Thymus (tissue), 11 donors: ENCODE measurements at regions not wholly inside any gene's neighbourhood (a gene's known extent, or its start where the extent isn't known, plus 50 kb on each side); places are given as distances from the start of the nearest gene placed in this dataset.

Source experiments
- DNase-seq, 9 donors: peaks; one replicate each; pipeline ENCODE4 v3.0.0-alpha.2; 2013; ENCODE audit warnings: low spot score in 9 of 9, low read depth in 6 of 9, missing footprints in 1 of 9
- H3K27ac ChIP-seq, 2 donors: one replicate each; pipeline ENCODE4 v1.5.1; 2013; ENCODE audit warnings: control low read depth in 1 of 2, low read depth in 1 of 2, low read length in 1 of 2, mild to moderate bottlenecking in 1 of 2, moderate library complexity in 1 of 2
- H3K27me3 ChIP-seq, 2 donors: one replicate each; pipeline ENCODE4 v1.5.1; 2013; ENCODE audit warnings: low read length in 1 of 2; ENCODE audit not compliant: control insufficient read depth in 2 of 2, insufficient read depth in 1 of 2
- H3K36me3 ChIP-seq, 2 donors: one replicate each; pipeline ENCODE4 v1.5.1; 2013; ENCODE audit warnings: low read length in 1 of 2, mild to moderate bottlenecking in 1 of 2, moderate library complexity in 1 of 2; ENCODE audit not compliant: control insufficient read depth in 2 of 2, insufficient read depth in 2 of 2
- H3K4me1 ChIP-seq, 2 donors: one replicate each; pipeline ENCODE4 v1.5.1; 2013; ENCODE audit warnings: low read length in 2 of 2; ENCODE audit not compliant: control insufficient read depth in 2 of 2, insufficient read depth in 2 of 2
- H3K4me3 ChIP-seq, 2 donors: one replicate each; pipeline ENCODE4 v1.5.1; 2013; ENCODE audit warnings: low read length in 2 of 2, control low read depth in 1 of 2, mild to moderate bottlenecking in 1 of 2
- H3K9me3 ChIP-seq, 2 donors: one replicate each; pipeline ENCODE4 v1.5.1; 2013; ENCODE audit warnings: low read length in 1 of 2, mild to moderate bottlenecking in 1 of 2; ENCODE audit not compliant: control insufficient read depth in 2 of 2, insufficient read depth in 1 of 2
- WGBS: extraction: QIAGEN DNeasy Blood & Tissue Kit; methylation state at CpG from one replicate; pipeline ENCODE4 v1.1.7; 2013; 5-methylcytosine and 5-hydroxymethylcytosine counted together
- donor health status: healthy.

- Histone ChIP-seq H3K36me3 (no peaks in the 10 kb centered on the region), H3K4me3 (no peak overlapping the region), H3K27me3 (no peaks in the 10 kb centered on the region), H3K9me3 (no peaks in the 10 kb centered on the region), H3K4me1 (no peaks in the 10 kb centered on the region), H3K27ac (no peak overlapping the region)
- no peak for DNase-seq
- WGBS = 92% methylated on average over 7 of the region's 7 CpGs
These were observed 89.1 kb upstream of the F13A1 start for GRCh38 chr6:6409397-6410030.

GRCh38 chr6:6411115-6411514, 90.7 kb upstream of the F13A1 start:
- H3K36me3 ChIP-seq = no peaks in the 10 kb centered on the region
- no peak for DNase-seq
- H3K9me3 ChIP-seq = no peaks in the 10 kb centered on the region
- no peak overlapping the region for H3K27ac ChIP-seq
- H3K27me3 ChIP-seq = no peaks in the 10 kb centered on the region
- H3K4me3 ChIP-seq = no peak overlapping the region
- H3K4me1 ChIP-seq = no peaks in the 10 kb centered on the region

GRCh38 chr6:6412221-6412620, 91.8 kb upstream of the F13A1 start:
- Histone ChIP-seq H3K9me3 (no peaks in the 10 kb centered on the region), H3K27me3 (no peaks in the 10 kb centered on the region), H3K4me1 (no peaks in the 10 kb centered on the region), H3K4me3 (no peak overlapping the region), H3K27ac (no peak overlapping the region), H3K36me3 (no peaks in the 10 kb centered on the region)
- 85% methylated on average over 4 of the region's 4 CpGs for WGBS
- DNase-seq = no peak

GRCh38 chr6:6412700-6413099, 92.2 kb upstream of the F13A1 start:
- no peaks in the 10 kb centered on the region for H3K27me3 ChIP-seq
- H3K27ac ChIP-seq = no peak overlapping the region
- no peaks in the 10 kb centered on the region for H3K36me3 ChIP-seq
- no peak for DNase-seq
- H3K9me3 ChIP-seq = no peaks in the 10 kb centered on the region
- H3K4me3 ChIP-seq = no peak overlapping the region
- H3K4me1 ChIP-seq = no peaks in the 10 kb centered on the region
- WGBS = 95% methylated on average over 4 of the region's 4 CpGs

DNA sequence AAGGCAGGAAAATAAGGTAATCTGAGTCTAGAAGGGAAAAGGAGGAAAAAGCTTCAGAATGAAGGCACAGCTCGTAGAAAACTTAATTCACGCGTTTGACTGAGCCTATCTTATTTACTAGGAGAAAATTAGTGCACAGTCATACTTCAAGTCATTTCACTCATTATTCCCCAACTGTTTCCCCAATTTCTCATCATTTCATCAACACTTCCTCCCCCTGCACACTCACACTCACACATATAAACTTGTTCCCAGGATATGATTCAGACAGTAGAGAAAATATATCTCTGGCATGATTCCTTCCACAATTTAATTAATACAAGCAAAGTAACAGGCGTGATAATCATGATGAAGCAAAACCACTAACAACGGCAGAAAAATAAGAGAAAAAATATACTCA, 94.5 kb upstream of the F13A1 start:
- no peak for DNase-seq
- Histone ChIP-seq H3K9me3 (no peaks in the 10 kb centered on the region), H3K27me3 (no peaks in the 10 kb centered on the region), H3K27ac (no peak overlapping the region), H3K36me3 (no peaks in the 10 kb centered on the region), H3K4me1 (no peaks in the 10 kb centered on the region), H3K4me3 (no peak overlapping the region)
- WGBS = 70% methylated on average over 5 of the region's 5 CpGs

GRCh38 chr6:6417475-6417874, 97.0 kb upstream of the F13A1 start:
- H3K36me3 ChIP-seq = no peaks in the 10 kb centered on the region
- no peak overlapping the region for H3K27ac ChIP-seq
- H3K4me1 ChIP-seq = no peaks in the 10 kb centered on the region
- no peaks in the 10 kb centered on the region for H3K9me3 ChIP-seq
- H3K27me3 ChIP-seq = no peaks in the 10 kb centered on the region
- WGBS = 98% methylated on average over 7 of the region's 7 CpGs
- no peak for DNase-seq
- H3K4me3 ChIP-seq = no peak overlapping the region

DNA sequence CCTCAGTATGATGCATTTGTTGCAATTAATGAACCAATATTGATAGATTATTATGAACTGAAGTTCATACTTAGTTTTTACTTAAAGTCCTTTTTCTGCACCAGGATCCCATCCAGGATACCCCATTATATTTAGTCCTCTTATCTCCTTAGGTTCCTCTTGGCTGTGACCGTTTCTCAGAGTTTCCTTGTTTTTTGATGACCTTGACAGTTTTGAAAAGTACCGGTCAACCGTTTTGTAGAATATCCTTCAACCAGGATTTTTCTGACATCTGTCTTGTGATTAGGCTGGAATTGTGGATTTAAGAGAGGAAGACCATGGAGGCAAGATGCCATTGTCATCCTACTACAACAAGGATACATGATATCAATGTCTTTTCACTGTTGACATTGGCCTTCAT, 98.0 kb upstream of the F13A1 start:
- Histone ChIP-seq H3K27ac (no peak overlapping the region), H3K4me3 (no peak overlapping the region), H3K27me3 (no peaks in the 10 kb centered on the region), H3K9me3 (no peaks in the 10 kb centered on the region), H3K4me1 (no peaks in the 10 kb centered on the region), H3K36me3 (no peaks in the 10 kb centered on the region)
- no peak for DNase-seq
- WGBS = 84% methylated on average over 3 of the region's 3 CpGs

DNA sequence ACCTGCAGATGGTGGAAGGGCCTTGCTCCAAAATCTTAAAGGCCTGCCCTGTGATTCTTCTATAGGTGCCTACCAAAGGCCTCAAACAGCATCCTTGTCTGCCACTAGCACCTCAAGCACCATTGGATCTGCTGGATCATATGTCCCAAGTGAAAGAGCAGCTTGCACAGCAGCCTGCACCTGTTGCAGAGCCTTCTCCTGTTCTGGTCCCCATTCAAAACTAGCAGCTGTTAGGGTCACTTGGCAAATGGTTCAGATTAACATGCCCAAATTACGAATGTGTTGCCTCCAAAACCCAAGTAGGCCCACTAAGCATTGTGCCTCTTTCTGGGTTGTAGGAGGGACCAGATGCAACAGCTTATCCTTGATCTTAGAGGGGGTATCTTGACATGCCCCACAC, 99.6 kb upstream of the F13A1 start:
- H3K4me3 ChIP-seq = no peak overlapping the region
- no peaks in the 10 kb centered on the region for H3K4me1 ChIP-seq
- H3K27me3 ChIP-seq = no peaks in the 10 kb centered on the region
- H3K9me3 ChIP-seq = no peaks in the 10 kb centered on the region
- WGBS = 78% methylated on average over 1 of the region's 1 CpG
- DNase-seq = no peak
- H3K36me3 ChIP-seq = no peaks in the 10 kb centered on the region
- H3K27ac ChIP-seq = no peak overlapping the region

DNA sequence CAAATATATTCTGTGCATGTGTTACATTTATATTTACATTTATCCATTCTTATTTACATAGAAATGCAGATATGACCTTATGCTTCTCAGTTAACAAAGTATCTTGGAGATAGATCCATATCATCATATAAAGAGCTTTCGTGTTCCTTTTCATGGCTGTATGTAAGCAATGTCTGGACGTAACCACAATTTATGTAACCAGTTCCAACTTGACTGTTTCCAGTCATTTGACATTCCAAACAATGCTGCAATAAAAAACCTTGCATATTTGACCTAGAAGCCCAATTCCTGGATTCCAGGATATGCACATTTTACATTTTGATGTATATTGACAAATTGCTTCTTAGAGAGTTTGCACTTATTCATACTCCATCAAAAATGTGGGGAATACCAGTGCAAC, 113.7 kb upstream of the F13A1 start:
- H3K9me3 ChIP-seq = no peaks in the 10 kb centered on the region
- WGBS = 82% methylated on average over 2 of the region's 2 CpGs
- no peak overlapping the region for H3K27ac ChIP-seq
- no peaks in the 10 kb centered on the region for H3K27me3 ChIP-seq
- H3K4me1 ChIP-seq = no peaks in the 10 kb centered on the region
- H3K4me3 ChIP-seq = no peak overlapping the region
- no peaks in the 10 kb centered on the region for H3K36me3 ChIP-seq
- DNase-seq = no peak

DNA sequence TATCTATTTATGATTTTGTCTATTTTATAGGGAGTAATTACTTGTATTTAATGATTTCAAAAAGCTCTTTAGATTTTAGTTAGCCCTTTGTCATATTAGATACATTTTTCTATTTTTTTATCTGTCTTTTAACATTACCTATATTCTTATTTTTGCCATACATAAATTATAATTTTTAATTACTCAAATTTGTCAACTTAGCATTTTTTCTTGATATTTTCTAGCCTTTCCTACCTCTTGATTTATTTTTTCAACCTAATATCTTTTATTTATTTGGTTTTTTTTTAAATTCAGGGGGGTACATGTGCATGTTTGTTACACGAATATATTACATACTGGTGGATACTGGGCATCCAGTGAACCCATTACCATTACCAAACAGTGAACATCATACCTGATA, 114.3 kb upstream of the F13A1 start:
- Histone ChIP-seq H3K4me3 (no peak overlapping the region), H3K27me3 (no peaks in the 10 kb centered on the region), H3K27ac (no peak overlapping the region), H3K4me1 (no peaks in the 10 kb centered on the region), H3K9me3 (no peaks in the 10 kb centered on the region), H3K36me3 (no peaks in the 10 kb centered on the region)
- no peak for DNase-seq
- 56% methylated on average over 1 of the region's 1 CpG for WGBS
